M059J (cell line): ENCODE measurements at regions not wholly inside any gene's neighbourhood (a gene's known extent, or its start where the extent isn't known, plus 50 kb on each side); places are given as distances from the start of the nearest gene placed in this dataset.

Experiments used
- DNase-seq: peaks from one replicate; pipeline ENCODE4 v3.0.0-alpha.2; 2012; ENCODE audit warnings: low read depth

DNA sequence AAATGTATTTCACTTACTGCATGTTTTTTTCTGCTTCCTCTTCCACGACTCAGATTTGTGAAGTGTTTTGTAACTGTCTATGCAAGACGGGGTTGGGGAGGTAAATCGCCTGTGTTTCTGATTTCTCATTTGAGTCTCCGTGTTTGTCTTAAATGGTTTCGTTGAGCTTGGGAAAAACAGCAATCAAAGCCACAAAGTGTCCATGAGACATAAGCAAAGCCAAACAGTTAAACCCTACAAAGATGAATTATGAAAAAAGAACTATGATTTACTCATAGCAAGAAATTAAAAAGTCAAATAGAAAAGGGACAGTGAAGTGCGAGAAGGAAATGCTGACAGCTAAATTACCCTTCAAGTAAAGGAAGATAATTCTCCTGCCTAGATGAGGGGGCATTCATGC lies 164.3 kb upstream of the TMPO start:
- no peak for DNase-seq

DNA sequence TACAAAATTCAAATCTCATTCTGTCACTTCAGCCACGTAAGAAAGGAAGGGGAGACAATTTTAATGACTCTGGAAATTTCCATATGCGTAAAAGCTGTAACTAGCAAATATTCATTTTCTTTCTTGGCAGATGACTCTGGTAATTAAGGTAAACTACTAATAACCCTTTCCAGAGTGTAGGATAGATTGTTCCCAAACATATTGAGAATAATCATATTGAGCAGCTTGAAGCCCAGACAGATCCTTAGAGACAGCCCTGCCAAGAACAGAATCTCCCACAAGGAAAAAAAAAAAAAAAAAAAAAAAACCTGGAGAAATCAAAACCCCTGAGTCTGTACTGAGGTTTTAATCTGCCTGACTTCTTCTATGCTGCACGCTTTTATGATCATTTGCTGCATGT lies 163.6 kb upstream of the TMPO start:
- no peak for DNase-seq

DNA sequence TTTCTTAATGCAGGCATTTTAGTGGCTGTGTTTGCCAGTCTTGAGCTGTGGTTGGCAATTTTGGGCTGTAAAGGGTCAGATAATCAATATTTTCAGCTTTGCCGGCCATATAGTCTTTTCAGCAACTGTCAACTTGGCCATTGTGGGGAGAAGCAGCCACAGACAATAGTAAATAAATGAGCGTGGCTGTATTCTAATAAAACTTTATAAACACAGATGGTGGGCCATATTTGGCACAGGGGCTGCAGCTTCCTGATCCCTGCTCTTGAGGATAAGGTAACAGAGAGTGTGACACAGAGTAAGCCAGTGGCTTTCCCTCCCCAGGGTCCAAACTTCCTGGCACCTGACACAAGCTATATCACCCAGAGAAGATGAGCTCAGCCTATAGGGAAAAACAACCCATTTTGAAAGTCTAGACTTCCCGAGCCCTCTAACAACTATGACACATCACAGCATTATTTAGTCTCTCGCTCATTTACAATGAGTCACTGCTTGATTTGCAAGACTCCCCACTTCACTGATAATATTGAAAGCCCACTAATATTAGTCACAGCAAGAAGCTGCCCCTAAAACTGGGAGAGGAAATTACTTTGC lies 163.1 kb upstream of the TMPO start:
- peak; percentile 79 for DNase-seq

DNA sequence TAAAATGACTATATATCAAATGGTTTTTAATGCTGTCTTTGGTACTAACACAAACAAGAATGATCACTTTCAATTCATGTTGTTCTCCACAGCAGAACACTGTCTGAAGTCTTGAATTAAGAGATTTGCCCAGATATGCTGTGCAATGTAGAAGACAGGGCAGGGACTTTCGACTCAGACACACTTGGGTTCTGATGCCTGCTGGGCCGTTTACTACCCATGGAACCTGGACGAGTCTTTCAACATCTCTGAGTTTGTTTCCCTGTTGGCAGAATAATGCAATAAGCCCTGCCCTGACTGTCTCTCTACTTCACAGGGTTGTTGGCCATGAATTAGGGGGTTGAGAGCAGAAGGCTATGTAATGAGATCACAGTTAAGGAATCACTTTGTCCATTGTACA lies 162.6 kb upstream of the TMPO start:
- DNase-seq, result no peak

DNA sequence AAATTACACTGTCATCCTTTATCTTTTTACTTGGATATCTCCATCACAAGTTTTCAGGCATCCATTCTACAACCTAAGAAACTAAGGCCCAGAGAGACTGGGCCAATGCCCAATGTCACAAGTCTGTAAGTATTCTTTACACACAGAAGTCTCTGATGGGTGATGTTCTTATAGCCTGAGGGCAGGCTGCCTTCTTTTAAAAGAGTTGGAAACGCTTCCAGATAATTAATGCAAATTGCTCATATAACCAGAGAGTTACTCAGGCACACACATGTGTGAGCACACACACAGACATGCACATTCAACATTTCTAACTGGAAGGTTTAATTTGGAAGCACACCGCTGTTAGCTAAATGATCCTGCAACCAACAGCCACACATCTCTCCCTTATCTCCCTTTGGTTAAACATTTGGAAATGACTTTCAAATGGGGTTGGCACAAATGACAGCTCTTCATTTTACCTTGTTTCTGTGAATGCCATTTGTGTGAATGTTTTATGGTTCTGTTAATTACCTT lies 160.8 kb upstream of the TMPO start:
- peak; percentile 47 for DNase-seq

DNA sequence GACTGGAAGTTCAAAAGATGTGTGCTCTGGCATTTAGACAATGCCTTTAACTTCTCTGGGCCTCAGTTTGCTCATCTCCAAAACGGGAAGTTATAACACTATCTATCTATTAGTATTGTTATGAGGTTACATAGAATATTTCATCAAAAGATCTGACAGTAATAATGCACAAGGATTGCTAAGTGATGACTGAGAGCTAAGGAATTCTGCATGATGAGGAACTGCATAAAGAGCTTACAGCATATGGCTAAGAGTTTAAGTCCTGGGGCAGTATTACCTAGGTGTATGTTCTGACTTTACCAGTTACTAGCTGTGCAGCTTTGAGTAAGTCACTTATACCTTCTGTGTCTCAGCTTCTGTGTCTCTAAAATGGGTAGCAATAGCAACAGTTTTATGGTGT lies 160.1 kb upstream of the TMPO start:
- peak; percentile 42 for DNase-seq

DNA sequence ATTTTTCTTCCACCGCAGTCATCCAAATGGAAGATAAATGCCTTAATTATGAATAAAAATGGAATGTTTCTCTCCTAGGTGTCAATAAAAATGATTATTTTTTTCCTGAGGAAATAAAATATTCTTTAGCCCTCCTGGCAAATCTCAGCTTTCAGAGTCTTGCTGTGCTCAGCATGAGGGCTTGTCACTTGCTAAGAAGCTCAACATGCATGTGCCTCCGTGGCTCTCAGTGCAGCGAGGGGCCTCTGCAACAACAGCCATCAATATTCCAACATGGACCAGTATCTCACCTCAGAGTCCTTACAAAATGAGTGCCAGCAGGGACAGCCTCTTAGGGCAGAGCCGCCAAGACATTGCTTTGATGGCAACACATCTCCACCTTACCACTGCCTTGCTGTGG lies 159.5 kb upstream of the TMPO start:
- DNase-seq, result no peak

DNA sequence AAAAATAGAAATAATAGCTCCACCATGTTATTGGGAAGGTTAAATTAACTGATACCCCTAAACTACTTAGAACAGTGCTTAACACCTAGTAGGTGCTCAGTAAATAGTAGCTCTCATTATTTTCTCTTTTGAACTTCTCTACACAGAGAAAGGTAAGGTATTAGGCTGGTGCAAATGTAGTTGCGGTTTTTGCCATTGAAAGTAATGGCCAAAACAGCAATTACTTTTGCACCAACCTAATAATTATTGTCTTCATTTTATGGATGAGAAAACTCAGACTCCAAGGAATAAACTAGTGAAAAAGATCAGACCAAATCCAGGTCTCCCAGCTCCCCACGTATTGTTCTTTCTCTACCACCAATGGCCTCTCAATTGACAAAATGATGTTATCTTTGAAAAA lies 157.2 kb upstream of the TMPO start:
- DNase-seq, result no peak

DNA sequence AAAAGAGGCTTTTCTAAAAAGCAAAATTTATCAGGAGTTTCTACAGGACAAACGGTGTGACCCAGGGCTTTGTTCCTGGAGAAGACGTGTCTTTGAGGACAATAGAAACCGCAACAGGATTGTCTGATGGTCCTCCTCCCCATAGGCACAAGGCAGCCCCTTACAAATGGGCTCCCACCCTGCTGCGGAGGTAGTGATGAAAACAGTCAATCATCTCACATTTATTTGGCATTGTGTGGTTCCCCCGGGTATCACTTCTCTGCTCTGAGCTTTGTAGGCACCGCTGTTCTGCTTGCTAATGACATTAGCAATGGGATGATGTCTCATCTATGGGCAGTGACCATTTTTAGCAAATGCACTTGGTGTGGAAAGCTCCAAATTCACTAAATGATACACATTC lies 155.5 kb upstream of the TMPO start:
- DNase-seq, result no peak

DNA sequence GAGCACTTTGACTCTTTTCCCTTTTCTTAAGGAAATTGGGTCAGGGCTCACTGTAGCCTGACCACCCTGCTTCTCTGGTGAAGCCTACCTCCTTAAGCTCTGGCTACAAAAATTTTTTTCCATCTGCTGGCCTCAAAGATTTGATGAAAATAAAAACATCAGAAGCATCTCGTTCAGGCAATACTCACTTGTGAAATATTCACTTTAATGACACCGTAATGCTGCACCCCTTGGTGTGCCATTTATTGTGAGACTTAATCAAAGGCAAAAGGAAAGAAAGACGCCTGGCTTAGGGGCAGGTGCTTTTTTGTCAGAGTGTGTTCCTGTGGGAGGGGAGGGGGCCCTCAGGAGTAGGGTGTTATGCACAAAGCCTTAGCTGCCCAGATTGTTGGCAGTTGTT lies 155.0 kb upstream of the TMPO start:
- no peak for DNase-seq

DNA sequence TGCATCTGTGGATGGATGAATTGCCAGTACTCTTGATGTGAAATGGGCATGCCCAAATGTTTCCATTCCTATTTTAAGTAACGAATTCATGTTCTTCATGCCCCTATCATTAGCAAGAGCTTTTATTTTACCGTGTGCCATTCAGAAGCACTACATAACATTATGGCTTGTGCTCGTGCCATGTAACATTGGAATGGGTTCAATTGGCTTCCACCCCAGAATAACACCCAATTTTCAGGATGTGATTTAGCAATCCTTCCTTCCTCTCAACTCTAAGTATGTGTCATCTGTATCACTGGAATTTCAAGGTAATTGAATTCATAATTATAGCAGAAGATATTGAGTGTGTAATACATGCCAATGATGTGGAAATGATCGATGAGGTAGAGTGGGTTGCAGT lies 145.8 kb upstream of the TMPO start:
- no peak for DNase-seq

DNA sequence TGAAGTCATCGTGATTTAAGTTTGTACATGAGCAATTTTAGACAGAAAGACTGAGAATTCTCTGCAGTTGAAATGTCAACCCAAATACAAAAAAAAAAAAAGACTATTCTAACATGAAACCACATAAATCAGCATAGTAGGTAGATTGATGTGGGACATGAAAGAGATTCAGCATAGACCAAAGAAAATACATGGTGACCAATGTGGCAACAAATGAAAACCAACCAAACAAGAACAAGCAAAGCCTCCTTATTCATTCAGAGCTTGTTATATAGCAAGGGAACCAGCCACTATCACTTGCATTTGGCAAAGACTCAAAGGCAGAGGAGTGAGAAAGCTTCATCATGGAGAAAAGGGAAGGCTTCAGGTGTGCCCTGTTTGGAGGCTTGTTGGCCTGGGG lies 144.4 kb upstream of the TMPO start:
- no peak for DNase-seq

DNA sequence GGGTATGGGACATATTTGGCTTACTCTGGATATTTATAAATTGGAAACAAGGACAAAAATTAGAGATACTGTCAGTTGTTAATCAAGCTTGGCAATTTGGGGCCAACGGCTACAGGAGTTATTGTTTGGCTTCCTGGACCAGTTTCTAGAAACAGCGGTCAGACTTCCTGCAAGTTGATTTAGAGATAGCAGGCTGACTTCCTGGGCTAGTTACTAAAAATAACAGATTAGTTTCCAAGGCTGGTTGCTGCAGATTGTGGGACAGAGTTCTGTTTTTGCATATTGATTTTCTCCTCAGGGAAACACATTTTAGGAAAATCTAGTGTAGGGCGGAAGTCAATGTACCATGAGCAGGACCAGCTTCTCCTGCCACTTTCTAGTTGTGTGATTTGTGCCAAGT lies 144.0 kb upstream of the TMPO start:
- DNase-seq, result peak; percentile 39

DNA sequence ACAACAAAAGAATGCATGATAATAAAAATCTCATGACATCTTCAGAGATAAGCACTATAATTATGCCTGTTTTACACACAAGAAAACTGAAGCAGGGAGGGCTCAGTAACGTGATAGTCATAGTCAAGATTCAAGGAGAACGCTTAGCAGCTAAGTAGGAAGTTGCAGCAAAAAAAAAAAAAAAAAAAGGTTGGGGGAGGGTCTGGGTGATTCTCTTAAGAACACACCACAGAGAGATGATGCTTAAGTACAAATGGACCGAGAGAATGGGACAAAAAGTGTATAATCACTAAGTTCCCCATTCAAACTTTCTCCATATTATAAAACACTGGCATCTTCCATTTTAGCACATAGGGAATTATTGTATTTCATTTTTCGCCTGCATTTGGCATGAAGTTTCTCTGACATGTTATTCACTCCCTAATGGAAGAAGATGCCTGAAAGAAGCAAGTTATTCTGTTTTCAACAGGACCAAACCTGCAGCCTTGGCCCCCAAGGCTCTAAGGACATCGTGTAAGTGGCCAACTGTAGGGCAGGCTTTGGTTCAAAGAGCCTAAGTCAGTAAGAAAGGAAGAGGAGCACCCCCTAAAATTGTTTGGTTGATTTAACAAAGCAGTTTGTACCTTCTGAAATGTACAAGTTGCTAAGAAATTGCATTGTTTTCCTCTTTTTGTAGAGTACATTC lies 142.9 kb upstream of the TMPO start:
- DNase-seq, result no peak

DNA sequence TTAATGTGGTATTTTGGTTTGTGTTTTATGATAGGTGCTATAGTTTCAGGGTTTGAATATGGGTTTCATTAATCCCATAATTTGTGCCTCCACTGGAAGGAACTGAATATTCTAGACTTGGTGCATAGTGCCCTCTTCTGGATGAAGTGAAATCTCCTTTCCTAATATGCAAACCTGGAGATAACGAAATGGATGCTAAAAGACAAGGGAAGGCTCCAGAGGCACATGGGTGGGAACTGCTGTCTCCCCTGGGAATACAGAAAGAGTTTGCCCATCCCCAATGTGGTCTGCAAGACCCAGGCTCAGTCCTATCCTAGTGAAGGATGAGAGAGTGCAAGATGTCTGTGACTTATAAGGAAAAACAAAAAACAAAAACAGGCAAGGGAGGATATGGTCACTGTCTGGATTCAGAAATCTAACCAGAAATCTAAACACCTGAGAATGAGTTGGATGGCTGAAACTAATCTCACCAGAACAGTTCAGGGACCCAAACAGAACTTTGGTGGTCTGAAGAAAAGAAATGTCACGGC lies 142.3 kb upstream of the TMPO start:
- peak; percentile 49 for DNase-seq

DNA sequence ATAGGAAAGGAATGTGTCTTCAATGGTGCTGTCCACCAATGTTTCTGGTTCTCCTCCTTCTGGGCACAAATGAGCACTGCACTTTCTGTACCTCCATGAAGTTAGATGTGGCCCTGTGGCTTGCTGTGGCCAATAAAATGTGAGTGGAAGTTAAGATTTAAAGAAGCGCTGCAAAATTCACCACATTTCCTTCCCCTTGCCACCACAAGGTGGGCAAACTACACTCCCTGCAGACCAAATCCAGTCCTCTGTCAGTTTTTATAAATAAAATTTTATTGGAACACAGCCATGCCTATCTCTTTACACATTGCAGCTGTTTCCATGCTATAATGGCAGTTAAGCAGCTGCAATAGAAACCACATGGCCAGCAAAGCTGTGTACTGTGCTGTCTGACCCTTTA lies 141.4 kb upstream of the TMPO start:
- peak; percentile 4 for DNase-seq

DNA sequence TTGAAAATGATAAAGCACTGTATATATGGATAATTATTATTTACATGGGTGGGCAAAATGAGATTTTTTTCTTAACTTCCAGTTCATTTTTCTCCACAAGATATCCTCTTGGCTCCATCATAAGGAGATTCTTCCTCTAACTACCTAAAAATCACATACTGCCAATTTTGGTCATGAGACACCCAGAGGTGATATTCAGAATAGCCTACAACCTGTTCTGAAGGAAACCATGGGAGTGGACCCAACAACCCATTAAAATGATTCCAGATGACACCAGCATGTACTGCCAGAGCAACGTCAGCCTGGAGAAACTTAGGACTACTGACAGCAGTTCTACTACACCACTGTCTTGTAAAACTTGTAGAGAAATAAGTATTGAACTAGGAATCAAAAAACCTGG lies 136.3 kb upstream of the TMPO start:
- no peak for DNase-seq

DNA sequence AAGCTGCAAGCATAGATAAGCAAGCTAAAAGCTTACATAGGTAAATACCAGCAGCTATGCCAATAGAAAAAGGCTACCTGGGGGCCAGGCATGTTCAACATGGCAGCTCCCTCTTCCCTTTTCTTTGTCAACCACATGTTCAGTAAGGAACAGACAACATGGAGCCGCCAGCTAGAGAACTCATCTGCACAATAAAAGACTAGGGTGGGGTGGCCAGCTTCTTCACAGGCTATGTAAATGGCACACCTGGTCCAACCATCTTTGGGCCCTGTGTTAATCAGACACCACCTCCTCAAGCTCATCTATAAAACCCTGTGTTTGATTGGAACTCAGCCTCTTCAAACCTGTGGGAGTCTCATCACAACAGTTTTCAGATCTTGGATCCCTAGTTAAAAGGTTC lies 129.7 kb upstream of the TMPO start:
- DNase-seq, result no peak

DNA sequence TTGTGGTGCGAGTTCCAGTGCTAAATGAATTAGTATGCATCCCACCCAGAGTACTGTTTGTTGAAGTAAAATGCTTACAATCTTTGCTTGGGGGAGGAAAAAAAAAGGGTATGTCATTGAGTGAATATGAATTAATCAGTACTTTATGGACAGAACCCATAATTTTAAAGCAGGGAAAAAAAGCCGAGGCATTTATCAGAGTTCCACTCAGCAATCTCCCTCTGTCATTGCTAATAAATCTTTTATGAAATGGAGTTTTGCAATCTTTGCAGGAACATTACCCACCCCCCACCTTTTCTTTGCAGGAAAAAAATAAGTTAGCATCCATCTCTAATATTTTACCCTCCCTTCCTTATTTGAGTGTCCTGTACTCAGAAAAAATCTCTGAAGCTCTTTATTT lies 127.9 kb upstream of the TMPO start:
- DNase-seq, result no peak

DNA sequence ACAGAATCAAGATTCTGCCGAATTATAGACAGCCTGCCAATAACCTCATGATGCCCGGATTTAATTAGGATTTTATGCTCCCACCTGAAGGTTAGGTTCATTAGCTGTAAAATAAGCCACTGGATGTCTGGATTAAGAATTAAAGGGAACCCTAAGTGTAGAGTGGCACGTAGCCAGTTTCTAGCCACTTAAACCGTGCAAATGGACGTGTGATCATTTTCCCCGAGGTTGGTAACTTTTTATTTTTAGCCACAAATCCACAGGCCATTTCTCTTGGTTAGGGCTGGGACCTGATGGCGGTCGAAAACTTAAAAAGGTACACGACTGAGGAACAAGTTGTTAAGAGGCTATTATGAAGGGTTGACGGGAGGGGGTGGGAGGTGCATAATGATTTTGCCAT lies 127.3 kb upstream of the TMPO start:
- no peak for DNase-seq

DNA sequence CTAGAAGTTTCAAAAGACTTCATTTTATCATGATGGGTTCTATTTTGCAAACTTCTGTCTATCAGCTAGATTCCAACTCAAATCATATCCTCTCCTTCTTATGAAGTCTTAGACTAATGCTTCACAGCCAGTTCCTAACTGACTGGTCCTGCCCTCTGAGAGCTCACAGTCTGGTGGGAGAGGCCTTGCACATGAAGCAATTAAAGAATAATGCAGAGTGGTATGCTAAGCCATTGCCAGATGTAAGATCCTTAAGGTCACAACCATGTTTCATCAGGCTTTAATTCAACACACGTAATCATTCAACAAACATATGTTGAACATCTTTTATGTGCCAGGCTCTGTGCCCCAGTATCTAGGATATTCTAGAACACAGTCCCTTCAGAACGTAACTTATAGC lies 125.8 kb upstream of the TMPO start:
- no peak for DNase-seq

DNA sequence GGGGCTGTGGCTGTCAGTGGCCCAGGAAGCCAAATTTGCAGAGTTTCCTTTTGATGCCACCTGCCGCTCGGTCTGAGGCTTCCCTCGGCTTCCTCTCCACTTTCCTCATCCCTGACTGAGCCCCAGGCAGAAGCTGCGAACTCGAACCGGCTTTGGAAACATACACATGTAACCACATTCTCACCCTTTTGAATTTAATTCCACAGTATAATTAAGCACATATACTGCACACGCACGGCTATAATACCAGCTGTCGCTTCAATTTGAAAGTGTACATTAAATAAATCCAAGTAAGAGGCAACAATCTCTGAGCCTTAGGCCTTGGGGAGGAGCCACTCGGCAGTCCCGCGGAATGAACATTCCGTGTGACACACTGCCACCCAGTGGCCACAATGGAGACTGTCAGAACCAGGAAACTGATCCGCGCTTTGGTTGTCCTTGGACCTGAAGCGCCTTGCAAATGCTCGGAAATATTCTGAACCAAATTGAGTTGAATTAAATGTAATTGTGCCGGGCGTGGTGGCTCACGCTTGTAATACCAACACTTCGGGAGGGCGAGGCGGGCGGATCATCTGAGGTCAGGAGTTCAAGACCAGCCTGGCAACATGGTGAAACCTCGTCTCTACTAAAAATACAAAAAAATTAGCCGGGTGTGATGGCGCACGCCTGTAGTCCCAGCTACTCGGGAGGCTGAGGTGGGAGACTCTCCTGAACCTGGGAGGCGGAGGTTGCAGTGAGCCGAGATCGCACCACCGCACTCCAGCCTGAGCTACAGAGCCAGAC lies 117.9 kb upstream of the TMPO start:
- peak; percentile 70 for DNase-seq

DNA sequence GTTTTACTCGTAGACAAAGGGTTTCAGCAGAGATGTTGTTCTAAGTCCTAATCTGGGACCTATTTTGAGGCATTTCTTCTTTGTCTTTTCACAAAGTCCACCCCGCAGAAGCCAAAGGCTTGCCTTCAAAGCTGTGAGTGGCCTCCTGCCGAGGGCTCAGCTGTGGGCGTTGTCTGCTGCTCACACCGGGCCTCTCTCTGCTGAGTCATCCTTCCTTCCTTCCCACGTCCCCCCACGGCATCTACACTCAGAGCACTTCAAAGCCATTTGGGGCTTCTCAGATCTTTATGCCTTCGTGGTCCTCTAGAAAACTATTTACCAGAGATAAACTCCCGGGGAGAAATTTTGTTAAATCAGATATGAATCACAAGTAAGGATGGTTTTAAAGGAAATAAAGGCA lies 115.9 kb upstream of the TMPO start:
- DNase-seq, result peak; percentile 63
